Heart left ventricle (tissue), 16 donors: ENCODE measurements at regions not wholly inside any gene's neighbourhood (a gene's known extent, or its start where the extent isn't known, plus 50 kb on each side); places are given as distances from the start of the nearest gene placed in this dataset.

Source experiments
- ATAC-seq, 4 donors: fragments of 200-7000 bp; cut with Tn5 transposase; one replicate each; pipeline ENCODE4 v1.9.1; 2020 to 2022; ENCODE audit warnings: moderate library complexity in 4 of 4, mild to moderate bottlenecking in 3 of 4, moderate number of reproducible peaks in 1 of 4
- DNase-seq, 5 donors: peaks; one replicate each; pipeline ENCODE4 v3.0.0-alpha.2; 2020
- H3K27ac ChIP-seq, 12 donors: fragments of 200-600 bp; sonication (generic) in 4 of 12; one replicate each; pipeline versions ENCODE4 v1.5.0 to v1.8.0; 2016 to 2022; ENCODE audit warnings: mild to moderate bottlenecking in 2 of 12
- H3K27me3 ChIP-seq, 9 donors: fragments of 200-600 bp; sonication (generic) in 2 of 9; one replicate each; pipeline versions ENCODE4 v1.5.1 to v1.8.0; 2016 to 2022; ENCODE audit warnings: mild to moderate bottlenecking in 3 of 9
- H3K36me3 ChIP-seq, 9 donors: fragments of 200-600 bp; sonication (generic) in 2 of 9; one replicate each; pipeline versions ENCODE4 v1.5.0 to v1.8.0; 2018 to 2022; ENCODE audit warnings: mild to moderate bottlenecking in 2 of 9
- H3K4me1 ChIP-seq, 12 donors: fragments of 200-600 bp; sonication (generic) in 4 of 12; one replicate each; pipeline versions ENCODE4 v1.5.0 to v1.8.0; 2016 to 2022; ENCODE audit warnings: mild to moderate bottlenecking in 3 of 12
- H3K4me3 ChIP-seq, 12 donors: fragments of 200-600 bp; sonication (generic) in 4 of 12; one replicate each; pipeline versions ENCODE4 v1.5.0 to v1.8.0; 2017 to 2022; ENCODE audit warnings: mild to moderate bottlenecking in 9 of 12, moderate library complexity in 4 of 12
- H3K9me3 ChIP-seq, 12 donors: fragments of 200-600 bp; sonication (generic) in 4 of 12; one replicate each; pipeline versions ENCODE4 v1.5.0 to v1.8.0; 2016 to 2022; ENCODE audit warnings: mild to moderate bottlenecking in 1 of 12
- CTCF ChIP-seq, 12 donors: fragments of 200-600 bp; sonication (generic) in 4 of 12; IDR thresholded peaks; one replicate each; pipeline versions ENCODE4 v1.5.0 to v1.8.0; 2018 to 2022; ENCODE audit warnings: antibody characterized with exemption in 12 of 12, mild to moderate bottlenecking in 5 of 12
- POLR2A ChIP-seq, 2 donors: fragments of 450-650 bp; IDR thresholded peaks; one replicate each; pipeline ENCODE4 v1.6.1; 2017; ENCODE audit warnings: antibody characterized with exemption in 2 of 2, mild to moderate bottlenecking in 2 of 2, moderate library complexity in 2 of 2
- WGBS, 4 donors: extraction: QIAGEN DNeasy Blood & Tissue Kit in 2 of 4; methylation state at CpG; one replicate each; pipeline versions ENCODE4 v1.1.5 to v1.1.7; 2013 to 2018; 5-methylcytosine and 5-hydroxymethylcytosine counted together
- intact Hi-C, 10 donors: fragments of 100-400 bp; cut with DNase I; formaldehyde crosslinking; loops; one replicate each; pipeline versions ENCODE4 v1.11.1 to v1.14.2; 2022
- donor health status: ischemic (EF 13 %, LVEDD 7.1; RV severe dilation, severe dysfunction).
- donor health status: healthy with polysubstance abuse.
- donor health status: DM: no; HTN: yes; CAD: no.
- donor health status: DM: no; HTN: no; CAD: no.
- donor health status: ischemic (EF 25% LVEDD 6.9; RV normal size, moderate dysfunction).
- donor health status: ischemic (EF 25% LVEDD 5.7; RV mildly dilated, moderate dysfunction).
- donor health status: healthy.
- donor health status: DM: yes; HTN: yes; CAD: no.
- donor health status: ischemic (EF 35%, LVEDD 5.7; RV mildly dilated, moderate dysfunction).
- donor health status: nonischemic (EF 11% LVEDD 7.7; RV severe dilation, severe dysfunction).
- donor health status: DM: yes; HTN: yes; CAD: no.
- donor health status: PGD.
- donor health status: ischemic (EF 29% LVEDD 5.4; RV normal size, mild dysfunction).
- donor health status: nonischemic (EF 23%, LVEDD 6.1; RV moderate dilation, normal function).

GRCh38 chr3:55169161-55169560, 241.3 kb upstream of the LRTM1 start:
- Histone ChIP-seq H3K4me1 (no peaks in the 10 kb centered on the region), H3K4me3 (no peak overlapping the region), H3K36me3 (no peaks in the 10 kb centered on the region), H3K9me3 (peaks cover 0 to 10% (median 0%) of the 10 kb centered on the region in 12 donors), H3K27ac (no peak overlapping the region), H3K27me3 (no peaks in the 10 kb centered on the region)
- ATAC-seq = no peak
- intact Hi-C loops = loop anchor here in 1 of 10 donors (10.0 kb wide), 1 partner anchor 314 kb away; no protein-coding TSS in a partner anchor
- no peak for TF ChIP-seq POLR2A (IDR thresholded peaks at IDR 0.05)
- no peak for TF ChIP-seq CTCF (IDR thresholded peaks at IDR 0.05)
- no peak for DNase-seq

GRCh38 chr3:55167586-55168317, 239.9 kb upstream of the LRTM1 start:
- TF ChIP-seq POLR2A (IDR thresholded peaks at IDR 0.05) (no peak), CTCF (IDR thresholded peaks at IDR 0.05) (no peak)
- DNase-seq (no peak), ATAC-seq (no peak)
- Histone ChIP-seq H3K27ac (no peak overlapping the region), H3K9me3 (peaks cover 0 to 7% (median 0%) of the 10 kb centered on the region in 12 donors), H3K4me1 (no peaks in the 10 kb centered on the region), H3K27me3 (no peaks in the 10 kb centered on the region), H3K36me3 (no peaks in the 10 kb centered on the region), H3K4me3 (no peak overlapping the region)
- WGBS, 4 donors = 80 to 89% (median 86%) methylated on average over 4 of the region's 4 CpGs
- intact Hi-C loops = loop anchor here in 1 of 10 donors (10.0 kb wide), 1 partner anchor 313 kb away; no protein-coding TSS in a partner anchor

- Histone ChIP-seq H3K36me3 (no peaks in the 10 kb centered on the region), H3K27me3 (no peaks in the 10 kb centered on the region), H3K9me3 (no peaks in the 10 kb centered on the region), H3K4me3 (no peak overlapping the region), H3K4me1 (peaks cover 0 to 9% (median 0%) of the 10 kb centered on the region in 12 donors), H3K27ac (no peak overlapping the region)
- DNase-seq = no peak
- intact Hi-C loops = loop anchor here in 1 of 10 donors (10.0 kb wide), 1 partner anchor 312 kb away; no protein-coding TSS in a partner anchor
- TF ChIP-seq CTCF (IDR thresholded peaks at IDR 0.05) = peak in 1 of 12 donors; percentile 11
- no peak for TF ChIP-seq POLR2A (IDR thresholded peaks at IDR 0.05)
- ATAC-seq = no peak
- 49 to 63% (median 54%) methylated on average over 5 of the region's 5 CpGs for WGBS, 4 donors
Observed at GRCh38 chr3:55166576-55167555, 239.0 kb upstream of the LRTM1 start.
